Fibroblast of skin of back (primary cell): ENCODE measurements at regions not wholly inside any gene's neighbourhood (a gene's known extent, or its start where the extent isn't known, plus 50 kb on each side); places are given as distances from the start of the nearest gene placed in this dataset.
"Not testable (repeated sequence)": the region's sequence is repeated elsewhere in the genome, so short reads cannot be mapped to it uniquely, and the experiment has no call there.

Experiments used
- DNase-seq: peaks from one replicate; pipeline ENCODE4 v3.0.0-alpha.2; 2013

DNA sequence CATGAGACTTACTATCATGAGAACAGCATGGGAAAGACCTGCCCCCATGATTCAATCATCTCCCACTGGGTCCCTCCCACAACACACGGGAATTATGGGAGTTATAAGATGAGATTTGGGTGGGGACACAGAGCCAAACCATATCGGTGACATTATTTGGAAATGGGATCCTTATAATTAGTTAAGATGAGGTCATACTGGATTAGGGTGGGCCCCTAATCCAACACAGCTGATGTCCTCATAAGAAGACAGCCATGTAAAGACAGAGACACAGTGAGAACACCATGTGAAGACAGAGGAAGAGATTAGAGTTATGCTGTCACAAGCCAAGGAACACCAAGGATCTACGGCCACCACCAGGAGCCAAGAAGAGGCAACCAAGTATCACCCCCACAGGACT is 161.7 kb downstream of the SPTSSA start:
- no peak for DNase-seq

GRCh38 chr14:34299360-34299759 is 162.7 kb downstream of the SPTSSA start:
- no peak for DNase-seq

DNA sequence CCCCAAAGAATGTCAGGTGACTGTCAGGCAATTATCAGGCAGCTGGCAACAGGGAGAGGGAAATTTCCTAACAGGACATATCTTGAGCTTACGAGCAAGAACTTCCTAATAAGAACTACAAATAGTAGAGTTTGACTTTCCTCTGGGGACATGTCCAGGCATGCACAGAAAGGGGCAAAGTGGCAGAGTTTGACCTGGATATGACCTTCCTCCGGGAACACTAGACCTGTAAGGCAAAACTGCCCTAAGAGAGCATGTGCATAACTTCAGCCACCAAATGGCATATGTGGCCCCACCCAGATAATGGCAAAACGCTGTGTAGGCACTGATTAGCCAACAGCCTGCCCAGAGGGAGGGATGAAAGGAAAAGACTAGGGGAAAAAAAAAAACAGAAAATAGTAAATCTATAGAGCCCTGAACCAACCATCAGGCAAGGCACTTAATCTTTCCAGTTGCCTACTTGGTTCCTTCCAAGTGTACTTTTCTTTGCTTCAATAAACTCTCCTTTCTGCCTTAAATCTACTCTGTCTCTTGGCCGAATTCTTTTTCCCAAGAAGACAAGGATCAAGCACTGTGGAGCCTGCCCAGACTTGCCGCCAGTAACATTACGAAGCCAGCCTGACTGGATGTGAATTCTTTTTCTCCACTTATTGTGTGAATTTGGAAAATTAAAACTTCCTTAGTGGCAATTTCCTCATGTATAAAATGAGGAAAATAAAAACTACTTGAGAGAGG is 164.1 kb downstream of the SPTSSA start:
- DNase-seq: no peak

GRCh38 chr14:34283590-34283989 is 178.4 kb downstream of the SPTSSA start:
- DNase-seq: no peak

DNA sequence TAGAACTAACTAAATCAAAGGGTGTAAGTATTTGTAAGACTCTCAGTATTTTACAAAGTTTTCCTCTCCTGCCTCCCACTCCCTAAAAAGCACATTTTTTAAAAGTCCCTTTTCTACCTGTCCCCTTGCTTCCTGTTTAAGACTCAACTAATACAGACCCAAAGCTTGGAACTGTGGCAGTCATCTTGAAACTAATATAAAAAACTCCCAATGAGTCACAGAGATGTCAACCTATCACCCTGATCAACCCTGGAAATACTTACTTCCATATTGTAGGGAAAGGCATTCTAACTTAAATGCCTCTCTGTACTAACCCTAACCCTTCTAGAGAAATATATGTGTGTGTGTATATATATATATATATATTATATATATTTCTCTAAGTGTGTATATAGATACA is 184.8 kb downstream of the SPTSSA start:
- no peak for DNase-seq

DNA sequence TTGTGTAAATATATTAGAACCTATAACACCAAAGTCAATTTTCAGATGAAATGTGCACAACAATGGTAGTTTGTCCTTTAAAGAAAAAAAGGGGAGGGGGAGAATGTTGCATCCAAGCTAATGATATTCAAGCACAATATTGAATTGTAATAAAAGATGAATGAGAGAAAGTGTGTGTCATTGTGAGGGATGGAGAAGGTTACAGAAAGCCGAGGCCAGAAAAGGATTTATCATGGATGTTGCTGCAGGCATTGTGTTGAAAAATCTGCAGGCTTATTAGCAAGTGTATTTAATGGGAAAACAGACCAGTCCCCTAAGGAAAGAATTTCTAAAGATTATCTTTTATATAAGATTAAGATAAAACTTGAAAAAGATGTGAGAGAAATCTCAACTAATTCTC is 186.5 kb downstream of the SPTSSA start:
- no peak for DNase-seq

DNA sequence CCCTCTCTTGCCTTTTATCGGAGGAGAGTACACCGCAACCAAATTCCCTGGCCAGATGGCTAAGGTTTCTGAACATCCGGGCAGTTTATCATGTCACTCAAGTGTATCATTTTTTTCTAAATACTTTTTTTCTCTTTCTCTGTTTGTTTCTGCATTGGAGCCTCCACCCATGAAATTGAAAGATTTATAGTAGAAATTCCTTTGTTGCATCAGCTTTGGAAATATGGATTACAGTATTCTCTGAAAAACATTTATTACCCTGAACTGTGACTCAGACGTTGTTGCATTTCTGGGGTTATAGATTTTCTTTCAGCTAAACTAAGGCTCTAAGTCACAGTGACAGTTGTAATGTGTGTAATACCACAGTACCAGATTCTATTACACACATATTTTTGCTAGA is 187.0 kb downstream of the SPTSSA start:
- DNase-seq: no peak

DNA sequence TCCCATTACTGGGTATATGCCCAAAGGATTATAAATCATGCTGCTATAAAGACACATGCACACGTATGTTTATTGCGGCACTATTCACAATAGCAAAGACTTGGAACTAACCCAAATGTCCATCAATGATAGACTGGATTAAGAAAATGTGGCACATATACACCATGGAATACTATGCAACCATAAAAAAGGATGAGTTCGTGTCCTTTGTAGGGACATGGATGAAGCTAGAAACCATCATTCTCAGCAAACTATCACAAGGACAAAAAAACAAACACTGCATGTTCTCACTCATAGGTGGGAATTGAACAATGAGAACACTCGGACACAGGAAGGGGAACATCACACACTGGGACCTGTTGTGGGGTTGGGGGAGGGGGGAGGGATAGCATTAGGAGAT is 188.3 kb downstream of the SPTSSA start:
- not testable (repeated sequence) for DNase-seq

DNA sequence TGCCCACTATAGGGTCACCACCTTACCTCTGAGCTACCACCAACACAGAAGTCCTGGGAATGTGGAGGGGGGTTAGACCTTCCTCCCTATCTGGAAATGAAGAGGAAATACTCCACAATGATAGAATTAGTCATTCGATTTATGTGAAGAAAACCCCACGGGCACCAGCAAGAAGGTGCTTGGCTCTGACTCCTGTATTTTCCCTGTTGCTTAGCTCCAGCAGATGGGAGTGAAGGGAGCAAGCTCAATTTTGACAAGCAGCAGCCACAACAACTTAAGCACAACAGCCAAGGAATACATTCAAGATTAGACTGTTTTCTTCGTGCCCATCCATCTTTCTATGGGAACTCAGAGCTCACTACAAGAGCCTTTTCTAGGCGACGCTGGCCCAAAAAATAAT is 191.7 kb downstream of the SPTSSA start:
- DNase-seq: no peak

DNA sequence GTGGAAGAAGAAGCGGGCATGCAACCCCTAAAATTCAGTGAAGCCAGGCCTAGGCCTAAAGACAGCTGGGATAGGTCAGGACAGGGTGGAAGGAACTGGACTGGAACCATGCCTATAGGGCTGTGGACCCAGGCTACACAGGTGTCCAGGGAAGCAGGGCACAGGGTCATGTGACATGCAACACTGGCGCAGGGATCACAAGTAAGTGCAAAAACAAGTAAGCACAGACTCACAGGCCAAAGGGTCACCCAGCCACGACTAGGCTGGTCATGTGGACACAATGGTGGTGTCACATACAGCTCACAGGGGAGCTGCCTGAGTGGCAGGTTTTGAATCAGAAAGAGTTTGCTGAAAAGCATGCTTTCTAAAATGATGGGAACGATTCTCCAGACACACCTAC is 195.7 kb downstream of the SPTSSA start:
- DNase-seq: no peak

DNA sequence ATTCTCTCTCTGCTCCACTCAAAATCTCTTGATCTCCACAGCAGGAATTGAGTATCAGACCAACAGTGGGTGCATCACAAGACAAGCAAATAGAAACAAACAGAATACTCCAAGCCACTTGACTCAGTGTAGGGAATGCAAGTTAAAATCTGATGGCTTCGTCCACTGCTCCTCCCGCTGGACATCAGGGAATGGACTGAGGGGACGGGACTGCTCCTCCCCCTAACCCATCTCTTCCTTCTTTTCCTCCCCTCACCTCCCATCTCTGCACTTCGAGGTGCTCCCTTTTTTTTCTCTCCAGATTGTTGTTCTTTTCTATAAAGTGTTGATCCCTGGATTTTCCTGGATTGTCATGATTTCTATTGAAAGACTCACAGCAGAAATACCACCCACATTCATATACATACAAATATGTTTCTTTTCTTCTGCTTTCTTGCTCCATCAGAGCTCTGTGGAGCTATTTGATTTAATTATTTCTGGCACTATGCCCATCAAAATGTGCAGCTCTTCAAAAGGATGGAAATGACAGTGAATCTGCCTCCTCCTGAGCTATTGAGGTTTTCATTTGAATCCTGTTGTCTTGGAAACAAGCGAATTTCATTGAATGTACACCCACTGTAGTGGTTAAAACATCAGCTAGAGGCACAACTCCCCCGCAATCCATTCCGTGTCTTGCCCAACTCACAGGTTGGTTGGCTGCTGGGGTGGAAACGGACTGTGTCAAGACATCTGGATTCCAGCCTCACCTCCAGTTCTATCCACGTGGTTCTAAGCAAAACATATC is 199.7 kb downstream of the SPTSSA start:
- no peak for DNase-seq

GRCh38 chr14:34259996-34260395 is 202.0 kb downstream of the SPTSSA start:
- no peak for DNase-seq

- DNase-seq: peak; percentile 26
Measured at GRCh38 chr14:34258318-34258717, 203.7 kb downstream of the SPTSSA start.

GRCh38 chr14:34257505-34257904 is 204.5 kb downstream of the SPTSSA start:
- no peak for DNase-seq

DNA sequence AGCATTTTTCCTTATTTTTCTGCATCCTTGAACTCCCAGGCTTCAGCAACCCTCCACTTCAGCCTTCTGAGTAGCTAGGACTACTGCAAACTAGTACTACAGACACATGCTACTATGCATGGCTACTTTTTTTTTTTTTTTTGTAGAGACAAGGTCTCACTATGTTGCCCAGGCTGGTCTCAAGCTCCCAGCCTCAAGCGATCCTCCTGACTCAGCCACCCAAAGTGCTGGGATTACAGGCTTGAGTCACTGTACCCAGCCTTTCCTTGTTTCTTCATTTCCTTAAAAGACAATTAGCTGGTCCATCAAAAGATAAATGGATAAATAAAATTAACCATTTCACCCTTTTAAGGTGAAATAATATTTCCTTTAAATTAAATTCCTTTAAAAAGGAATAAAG is 205.8 kb downstream of the SPTSSA start:
- DNase-seq: no peak

- DNase-seq: no peak
Measured at GRCh38 chr14:34254571-34254970, 207.5 kb downstream of the SPTSSA start.

GRCh38 chr14:34254031-34254430 is 208.0 kb downstream of the SPTSSA start:
- DNase-seq: no peak

- no peak for DNase-seq
Measured at GRCh38 chr14:34252227-34252626, 209.8 kb downstream of the SPTSSA start.

DNA sequence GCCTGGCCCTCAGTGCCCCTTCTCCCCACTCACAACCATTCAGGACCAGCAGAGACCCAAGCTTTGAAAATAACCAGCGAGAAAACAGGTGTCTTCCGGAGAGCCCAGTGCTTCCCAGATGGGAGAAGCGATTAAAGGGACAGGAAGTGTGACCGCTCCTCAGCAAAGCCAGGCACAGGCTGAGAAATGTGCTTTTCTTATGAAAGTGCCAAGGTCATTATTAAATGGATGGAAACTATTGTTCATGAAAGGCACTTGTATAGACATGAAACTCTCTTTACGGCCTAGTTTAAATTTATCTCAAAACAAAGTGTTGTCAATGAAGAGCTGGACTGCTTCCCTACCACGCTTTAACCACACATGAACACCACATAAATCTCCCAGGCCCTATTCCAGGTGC is 210.4 kb downstream of the SPTSSA start:
- DNase-seq: no peak

DNA sequence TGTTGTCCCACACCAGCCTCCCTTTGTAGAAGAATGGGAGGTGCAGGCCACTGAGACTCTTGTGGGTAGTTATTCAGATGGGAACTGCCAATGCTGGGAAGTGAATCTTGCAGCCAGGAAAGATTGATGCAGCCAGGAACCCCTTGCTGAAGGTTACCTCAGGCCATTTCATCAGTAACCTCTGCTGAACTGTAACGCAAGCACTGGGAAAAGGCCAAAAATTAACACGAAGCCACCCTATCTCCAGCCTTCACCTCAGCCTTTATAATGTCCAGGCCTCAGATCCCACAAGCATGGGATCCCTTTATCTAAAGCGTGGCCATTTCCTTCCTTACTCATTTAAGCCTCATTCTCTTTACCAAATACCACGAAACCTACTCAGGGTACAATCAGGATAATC is 211.1 kb downstream of the SPTSSA start:
- DNase-seq: no peak

DNA sequence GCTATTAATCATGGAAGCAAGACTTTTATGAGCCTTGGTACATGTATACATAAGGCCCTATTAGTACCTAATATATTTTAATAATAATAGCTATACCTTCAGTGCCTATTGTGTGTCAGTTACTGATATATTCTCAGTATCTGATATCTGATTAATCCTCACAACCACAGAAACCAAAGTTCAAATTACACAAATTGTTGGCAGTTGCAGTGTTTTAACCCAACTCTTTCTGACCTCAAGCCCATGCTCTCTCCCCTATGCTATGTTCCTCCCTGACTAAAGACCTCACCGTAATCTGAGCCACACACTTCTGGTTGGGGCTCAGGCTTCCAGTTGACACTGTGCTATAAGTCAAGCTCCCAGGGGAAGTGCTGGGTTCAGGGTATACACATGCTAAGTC is 214.4 kb downstream of the SPTSSA start:
- DNase-seq: no peak

DNA sequence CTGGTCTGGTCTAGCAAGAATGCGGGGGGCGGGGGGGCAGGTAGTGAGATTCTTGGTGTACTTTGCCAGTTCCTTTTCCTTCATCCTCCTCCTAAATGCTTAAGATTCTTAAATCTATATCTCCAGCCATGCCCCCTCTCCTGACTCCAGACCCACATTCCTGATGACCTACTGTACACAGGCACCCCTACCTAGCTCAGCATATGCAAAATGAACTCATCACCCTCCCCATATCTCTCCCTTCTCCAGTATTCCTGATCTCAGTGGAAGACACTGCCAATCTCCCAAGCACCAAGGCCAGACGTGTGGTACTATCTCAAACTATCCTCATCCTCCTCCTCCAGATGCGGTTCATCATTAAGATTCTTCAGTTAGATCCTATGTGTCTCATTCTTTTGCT is 215.8 kb downstream of the SPTSSA start:
- DNase-seq: no peak

DNA sequence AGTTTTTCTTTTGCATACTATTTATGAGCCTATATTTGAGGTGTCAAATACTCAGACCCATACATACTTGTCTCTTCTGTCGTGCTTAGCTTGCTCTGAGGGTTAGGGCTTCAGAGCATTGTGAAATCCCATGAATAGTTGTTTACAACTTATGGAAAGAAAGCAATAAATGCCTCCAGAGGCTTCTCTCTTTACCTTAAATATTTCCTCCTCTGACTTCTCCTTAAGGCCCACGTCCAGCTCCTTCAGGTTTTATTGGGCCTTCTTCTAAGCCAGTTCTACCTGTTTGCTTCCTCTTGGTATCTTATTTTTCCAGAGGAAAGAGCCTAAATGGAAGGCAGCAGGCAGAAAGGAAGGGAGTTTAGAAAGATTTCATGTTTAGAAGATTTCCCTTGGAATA is 218.6 kb downstream of the SPTSSA start:
- DNase-seq: no peak

DNA sequence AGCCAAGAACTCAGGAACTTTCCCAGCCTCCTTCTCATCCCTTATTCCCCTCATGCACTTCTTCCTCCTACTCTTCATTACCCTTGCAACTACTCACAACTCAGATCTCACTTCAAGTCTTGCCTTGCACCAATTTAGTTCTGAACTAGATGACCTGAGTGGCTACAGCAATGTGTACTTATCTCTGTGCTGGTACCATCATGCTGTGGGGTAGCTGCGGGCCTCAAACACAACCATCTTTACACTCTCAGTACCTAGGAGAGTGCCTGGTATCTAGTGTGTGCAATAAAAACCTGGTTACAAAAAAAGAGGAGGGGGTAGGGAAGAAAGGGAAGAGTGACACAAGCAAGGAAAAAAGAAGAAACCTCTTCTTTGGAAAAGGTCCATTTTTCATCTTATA is 219.0 kb downstream of the SPTSSA start:
- no peak for DNase-seq
